Gastroesophageal sphincter (tissue), 4 donors: ENCODE measurements at regions not wholly inside any gene's neighbourhood (a gene's known extent, or its start where the extent isn't known, plus 50 kb on each side); places are given as distances from the start of the nearest gene placed in this dataset.

Source experiments
- ATAC-seq: fragments of 150-250 bp; one replicate; pipeline ENCODE4 v1.9.1; 2016; ENCODE audit warnings: mild to moderate bottlenecking, moderate library complexity
- H3K27ac ChIP-seq, 4 donors: fragments of 200-600 bp; sonication (generic) in 3 of 4; 1 replicate in 3 of 4; 2 replicates in 1 of 4; pipeline ENCODE4 v1.5.1; 2016 to 2019
- H3K27me3 ChIP-seq: fragments of 200-600 bp; sonication (generic); one replicate; pipeline ENCODE4 v1.5.1; 2019
- H3K36me3 ChIP-seq, 2 donors: fragments of 200-600 bp; sonication (generic); one replicate each; pipeline ENCODE4 v1.5.1; 2019; ENCODE audit warnings: control low read depth in 1 of 2
- H3K4me1 ChIP-seq, 3 donors: fragments of 200-600 bp; sonication (generic); 1 replicate in 2 of 3; 2 replicates in 1 of 3; pipeline ENCODE4 v1.5.1; 2016 to 2019; ENCODE audit warnings: control low read depth in 2 of 3
- H3K4me3 ChIP-seq, 2 donors: fragments of 200-600 bp; sonication (generic); one replicate each; pipeline ENCODE4 v1.5.1; 2019; ENCODE audit warnings: mild to moderate bottlenecking in 1 of 2, moderate library complexity in 1 of 2
- H3K9me3 ChIP-seq, 3 donors: fragments of 200-600 bp; sonication (generic); one replicate each; pipeline ENCODE4 v1.5.1; 2017 to 2019; ENCODE audit warnings: control low read depth in 2 of 3
- CTCF ChIP-seq, 4 experiments: fragments of 200-600 bp in 2 of 4; fragments of 450-650 bp in 2 of 4; sonication (generic) in 1 of 4; IDR thresholded peaks; one replicate each; pipeline ENCODE4 v1.5.1; 2017 to 2019; ENCODE audit warnings: antibody characterized with exemption in 4 of 4, mild to moderate bottlenecking in 2 of 4, moderate library complexity in 2 of 4
- EP300 ChIP-seq: sonication (generic); formaldehyde crosslinking; IDR thresholded peaks from one replicate; pipeline ENCODE4 v1.6.1; 2017; ENCODE audit warnings: antibody characterized with exemption, mild to moderate bottlenecking
- POLR2A ChIP-seq, 2 donors: fragments of 450-650 bp; IDR thresholded peaks; one replicate each; pipeline ENCODE4 v1.6.1; 2017; ENCODE audit warnings: antibody characterized with exemption in 2 of 2, mild to moderate bottlenecking in 2 of 2, moderate library complexity in 1 of 2
- POLR2AphosphoS5 ChIP-seq: sonication (generic); formaldehyde crosslinking; IDR thresholded peaks from one replicate; pipeline ENCODE4 v1.6.1; 2017; ENCODE audit warnings: antibody characterized with exemption
- WGBS, 2 donors: methylation state at CpG; one replicate each; pipeline ENCODE4 v1.1.5; 2018; ENCODE audit warnings: low coverage in 1 of 2; 5-methylcytosine and 5-hydroxymethylcytosine counted together

- Histone ChIP-seq H3K9me3 (peaks cover 0 to 18% (median 0%) of the 10 kb centered on the region in 3 donors), H3K4me1 (no peaks in the 10 kb centered on the region), H3K4me3 (no peak overlapping the region), H3K36me3 (no peaks in the 10 kb centered on the region), H3K27ac (no peak overlapping the region), H3K27me3 (no peaks in the 10 kb centered on the region)
- ATAC-seq = no peak
- 94% methylated on average over 5 of the region's 13 CpGs; no CpG with 5 or more reads in 1 of the 2 donors for WGBS, 2 donors
- TF ChIP-seq POLR2AphosphoS5 (no peak), EP300 (no peak), CTCF (IDR thresholded peaks at IDR 0.05) (no peak), POLR2A (IDR thresholded peaks at IDR 0.05) (no peak)
Observed at GRCh38 chr12:63415357-63415756, 252.9 kb downstream of the DPY19L2 start.

GRCh38 chr12:63410197-63410596, 258.1 kb downstream of the DPY19L2 start:
- Histone ChIP-seq H3K27ac (no peak overlapping the region), H3K36me3 (no peaks in the 10 kb centered on the region), H3K4me1 (no peaks in the 10 kb centered on the region), H3K27me3 (no peaks in the 10 kb centered on the region), H3K9me3 (peaks cover 0 to 18% (median 0%) of the 10 kb centered on the region in 3 donors), H3K4me3 (no peak overlapping the region)
- TF ChIP-seq POLR2A (IDR thresholded peaks at IDR 0.05) = no peak
- TF ChIP-seq CTCF (IDR thresholded peaks at IDR 0.05) = no peak
- ATAC-seq = no peak
- WGBS, 2 donors = 38 to 64% methylated on average over 1 of the region's 1 CpG

GRCh38 chr12:63406781-63407180, 255.8 kb upstream of the AVPR1A start:
- H3K4me3 ChIP-seq = no peak overlapping the region
- H3K4me1 ChIP-seq = no peaks in the 10 kb centered on the region
- no peak for TF ChIP-seq CTCF (IDR thresholded peaks at IDR 0.05)
- TF ChIP-seq POLR2AphosphoS5 = no peak
- H3K27ac ChIP-seq = no peak overlapping the region
- no peaks in the 10 kb centered on the region for H3K27me3 ChIP-seq
- WGBS, 2 donors = 83 to 95% methylated on average over 2 of the region's 2 CpGs
- no peak for ATAC-seq
- no peaks in the 10 kb centered on the region for H3K36me3 ChIP-seq
- peaks cover 0 to 13% (median 0%) of the 10 kb centered on the region in 3 donors for H3K9me3 ChIP-seq

GRCh38 chr12:63404611-63405010, 253.6 kb upstream of the AVPR1A start:
- H3K4me1 ChIP-seq = no peaks in the 10 kb centered on the region
- no peak for ATAC-seq
- no peak overlapping the region for H3K4me3 ChIP-seq
- H3K27ac ChIP-seq = no peak overlapping the region
- no peak for TF ChIP-seq POLR2A (IDR thresholded peaks at IDR 0.05)
- TF ChIP-seq POLR2AphosphoS5 = no peak
- TF ChIP-seq CTCF (IDR thresholded peaks at IDR 0.05) = no peak
- TF ChIP-seq EP300 = no peak
- WGBS, 2 donors = 0% methylated on average over 1 of the region's 1 CpG; no CpG with 5 or more reads in 1 of the 2 donors
- peaks cover 0 to 13% (median 0%) of the 10 kb centered on the region in 3 donors for H3K9me3 ChIP-seq
- no peaks in the 10 kb centered on the region for H3K27me3 ChIP-seq
- no peaks in the 10 kb centered on the region for H3K36me3 ChIP-seq

- no peak for TF ChIP-seq POLR2AphosphoS5
- no peak for TF ChIP-seq POLR2A (IDR thresholded peaks at IDR 0.05)
- TF ChIP-seq EP300 = no peak
- TF ChIP-seq CTCF (IDR thresholded peaks at IDR 0.05) = no peak
- Histone ChIP-seq H3K4me1 (no peaks in the 10 kb centered on the region), H3K9me3 (peaks cover 0 to 13% (median 0%) of the 10 kb centered on the region in 3 donors), H3K4me3 (no peak overlapping the region), H3K27me3 (no peaks in the 10 kb centered on the region), H3K36me3 (no peaks in the 10 kb centered on the region), H3K27ac (no peak overlapping the region)
- WGBS, 2 donors = 30 to 38% methylated on average over 1 of the region's 1 CpG
- no peak for ATAC-seq
Observed at GRCh38 chr12:63403256-63403655, 252.3 kb upstream of the AVPR1A start.
